Caco-2 (cell line): ENCODE measurements at regions not wholly inside any gene's neighbourhood (a gene's known extent, or its start where the extent isn't known, plus 50 kb on each side); places are given as distances from the start of the nearest gene placed in this dataset.

Experiments
- BruUV-seq: library from RNA; stranded (reverse); fragments of 400-500 nt; replicated peaks from 2 replicates; lab custom pipeline; 2021; lab: Mats Ljungman, UMichigan
- CTCF ChIA-PET: fragments of 300-600 bp; sonication (Branson Sonifier 250); formaldehyde crosslinking; loops from one replicate; lab custom pipeline; 2022; ENCODE audit warnings: antibody characterized with exemption; lab: Charles Lee
- POLR2A ChIA-PET: fragments of 300-600 bp; sonication (Branson Sonifier 250); formaldehyde crosslinking; loops from one replicate; lab custom pipeline; 2022; ENCODE audit warnings: antibody characterized with exemption; lab: Charles Lee
- DNase-seq, 2 experiments: peaks; one replicate each; pipeline versions ENCODE4 v3.0.0 to v3.0.0-alpha.2; 2020 to 2022
- H3K27me3 ChIP-seq: replicated peaks from 2 replicates; pipeline ENCODE4 v1.6.0; 2011; ENCODE audit warnings: low read length; ENCODE audit not compliant: control insufficient read depth, insufficient read depth
- H3K36me3 ChIP-seq: 2 replicates; pipeline ENCODE4 v1.5.1; 2011; ENCODE audit warnings: low read length; ENCODE audit not compliant: control insufficient read depth, insufficient read depth
- H3K4me1 ChIP-seq: fragments of 250-450 bp; sonication (Bioruptor Pico); 2 replicates; pipeline ENCODE4 v1.5.1; 2020; ENCODE audit warnings: mild to moderate bottlenecking
- H3K4me3 ChIP-seq: 2 replicates; pipeline ENCODE4 v1.5.1; 2011; ENCODE audit warnings: low read depth, mild to moderate bottlenecking, control low read depth, low read length
- H3K9me3 ChIP-seq: fragments of 250-450 bp; sonication (Bioruptor Pico); 2 replicates; pipeline ENCODE4 v1.5.1; 2020; ENCODE audit warnings: mild to moderate bottlenecking, moderate library complexity
- H3K27ac Mint-ChIP-seq: one replicate; pipeline ENCODE4 v1.8.0; 2022; ENCODE audit warnings: mixed read lengths; ENCODE audit not compliant: unreplicated experiment
- H3K27me3 Mint-ChIP-seq: one replicate; pipeline ENCODE4 v1.8.0; 2022; ENCODE audit warnings: mixed read lengths; ENCODE audit not compliant: insufficient read depth, unreplicated experiment
- H3K36me3 Mint-ChIP-seq: one replicate; pipeline ENCODE4 v1.8.0; 2022; ENCODE audit warnings: mild to moderate bottlenecking, mixed read lengths; ENCODE audit not compliant: insufficient read depth, unreplicated experiment
- H3K4me1 Mint-ChIP-seq: one replicate; pipeline ENCODE4 v1.8.0; 2022; ENCODE audit warnings: low read depth, mixed read lengths; ENCODE audit not compliant: unreplicated experiment
- H3K4me3 Mint-ChIP-seq: one replicate; pipeline ENCODE4 v1.8.0; 2022; ENCODE audit warnings: mild to moderate bottlenecking, moderate library complexity, mixed read lengths; ENCODE audit not compliant: unreplicated experiment
- H3K9me3 Mint-ChIP-seq: one replicate; pipeline ENCODE4 v1.8.0; 2022; ENCODE audit warnings: mixed read lengths; ENCODE audit not compliant: unreplicated experiment
- CTCF ChIP-seq, 2 experiments: fragments of 200-600 bp in 1 of 2; IDR thresholded peaks; 1 replicate in 1 of 2; 2 replicates in 1 of 2; pipeline versions ENCODE4 v1.5.1 to v1.8.0; 2011 to 2022; ENCODE audit warnings: antibody characterized with exemption in 1 of 2, control low read depth in 1 of 2, inconsistent platforms in 1 of 2, low read depth in 1 of 2, low read length in 1 of 2, mild to moderate bottlenecking in 1 of 2, moderate library complexity in 1 of 2; ENCODE audit not compliant: insufficient read depth in 1 of 2, severe bottlenecking in 1 of 2, unreplicated experiment in 1 of 2
- intact Hi-C: fragments of 100-400 bp; cut with micrococcal nuclease; formaldehyde crosslinking; loops from one replicate; pipeline ENCODE4 v1.10.0; 2022; ENCODE audit not compliant: unreplicated experiment

- Mint-ChIP-seq H3K4me3 (no peak overlapping the region), H3K27ac (no peak overlapping the region), H3K36me3 (no peaks in the 10 kb centered on the region), H3K27me3 (no peaks in the 10 kb centered on the region), H3K9me3 (no peaks in the 10 kb centered on the region), H3K4me1 (no peaks in the 10 kb centered on the region)
- no peaks in the 10 kb centered on the region for H3K27me3 ChIP-seq
- DNase-seq = no peak
- ChIA-PET POLR2A (no interaction called here), CTCF (no interaction called here)
- no TSS peak for BruUV-seq
- intact Hi-C loops = no loop called here
- no peaks in the 10 kb centered on the region for H3K9me3 ChIP-seq
- no peaks in the 10 kb centered on the region for H3K4me1 ChIP-seq
- no peak for TF ChIP-seq CTCF (IDR thresholded peaks at IDR 0.05; ENCODE audit: insufficient read depth in 1 of 2, low read depth in 1 of 2, low read length in 1 of 2, severe bottlenecking in 1 of 2, unreplicated experiment in 1 of 2)
- no peaks in the 10 kb centered on the region for H3K36me3 ChIP-seq
- no peak overlapping the region for H3K4me3 ChIP-seq
Measured at GRCh38 chr2:236943841-236944513, 141.7 kb upstream of the COPS8 start.

GRCh38 chr2:236944561-236944960 lies 141.1 kb upstream of the COPS8 start:
- Histone ChIP-seq H3K27me3 (no peaks in the 10 kb centered on the region), H3K36me3 (no peaks in the 10 kb centered on the region), H3K4me3 (no peak overlapping the region), H3K4me1 (no peaks in the 10 kb centered on the region), H3K9me3 (no peaks in the 10 kb centered on the region)
- H3K9me3 Mint-ChIP-seq = no peaks in the 10 kb centered on the region
- intact Hi-C loops = no loop called here
- no peak for DNase-seq
- no peaks in the 10 kb centered on the region for H3K4me1 Mint-ChIP-seq
- POLR2A ChIA-PET = no interaction called here
- no TSS peak for BruUV-seq
- CTCF ChIA-PET = no interaction called here
- H3K27ac Mint-ChIP-seq = no peak overlapping the region
- H3K36me3 Mint-ChIP-seq = no peaks in the 10 kb centered on the region
- no peak overlapping the region for H3K4me3 Mint-ChIP-seq
- H3K27me3 Mint-ChIP-seq = no peaks in the 10 kb centered on the region
- TF ChIP-seq CTCF (IDR thresholded peaks at IDR 0.05; ENCODE audit: insufficient read depth in 1 of 2, low read depth in 1 of 2, low read length in 1 of 2, severe bottlenecking in 1 of 2, unreplicated experiment in 1 of 2) = no peak

- Histone ChIP-seq H3K36me3 (no peaks in the 10 kb centered on the region), H3K27me3 (no peaks in the 10 kb centered on the region), H3K9me3 (no peaks in the 10 kb centered on the region), H3K4me1 (no peaks in the 10 kb centered on the region), H3K4me3 (no peak overlapping the region)
- CTCF ChIA-PET = no interaction called here
- POLR2A ChIA-PET = no interaction called here
- DNase-seq = no peak
- intact Hi-C loops = no loop called here
- Mint-ChIP-seq H3K4me1 (no peaks in the 10 kb centered on the region), H3K4me3 (no peak overlapping the region), H3K27ac (no peak overlapping the region), H3K27me3 (no peaks in the 10 kb centered on the region), H3K9me3 (no peaks in the 10 kb centered on the region), H3K36me3 (no peaks in the 10 kb centered on the region)
- TF ChIP-seq CTCF (IDR thresholded peaks at IDR 0.05; ENCODE audit: insufficient read depth in 1 of 2, low read depth in 1 of 2, low read length in 1 of 2, severe bottlenecking in 1 of 2, unreplicated experiment in 1 of 2) = no peak
- no TSS peak for BruUV-seq
Measured at GRCh38 chr2:236945431-236946016, 140.2 kb upstream of the COPS8 start.
